ENCODE measurements at regions not wholly inside any gene's neighbourhood (a gene's known extent, or its start where the extent isn't known, plus 50 kb on each side); places are given as distances from the start of the nearest gene placed in this dataset.

DNA sequence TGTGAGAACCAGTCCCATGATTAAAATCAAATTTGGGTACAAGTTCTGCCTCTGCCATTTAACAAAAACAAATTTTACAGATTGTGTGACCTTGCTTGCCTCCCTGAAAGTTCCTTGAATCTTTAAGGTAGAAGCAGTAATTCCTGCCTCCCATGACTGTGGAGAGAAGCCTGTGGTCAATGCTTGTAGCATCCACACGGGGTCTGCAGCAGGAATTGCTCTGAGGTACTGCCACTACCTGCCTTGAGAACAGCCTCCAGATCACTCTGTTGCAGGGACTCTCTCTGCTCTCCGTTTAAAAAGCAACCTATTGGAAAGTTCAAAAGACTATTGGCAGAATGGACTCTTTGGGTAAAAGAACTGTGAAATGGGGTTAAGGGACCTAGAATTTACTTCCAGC lies 75.9 kb downstream of the SST start:
- no peaks in the 10 kb centered on the region for H3K36me3 ChIP-seq (ENCODE audit: control insufficient read depth, low read length)
- H3K27ac ChIP-seq (ENCODE audit: low read depth, low read length), result no peak overlapping the region
- H3K27me3 ChIP-seq (ENCODE audit: control insufficient read depth, low read length), result peaks cover 9% of the 10 kb centered on the region
- no peaks in the 10 kb centered on the region for H3F3A ChIP-seq (ENCODE audit: control insufficient read depth, insufficient read depth)
- no peaks in the 10 kb centered on the region for H3K4me1 ChIP-seq (ENCODE audit: control insufficient read depth, low read length)
- TF ChIP-seq EZH2phosphoT487 (IDR thresholded peaks at IDR 0.05; ENCODE audit: borderline replicate concordance, low read length), result no peak
- TF ChIP-seq, protein P1, sequence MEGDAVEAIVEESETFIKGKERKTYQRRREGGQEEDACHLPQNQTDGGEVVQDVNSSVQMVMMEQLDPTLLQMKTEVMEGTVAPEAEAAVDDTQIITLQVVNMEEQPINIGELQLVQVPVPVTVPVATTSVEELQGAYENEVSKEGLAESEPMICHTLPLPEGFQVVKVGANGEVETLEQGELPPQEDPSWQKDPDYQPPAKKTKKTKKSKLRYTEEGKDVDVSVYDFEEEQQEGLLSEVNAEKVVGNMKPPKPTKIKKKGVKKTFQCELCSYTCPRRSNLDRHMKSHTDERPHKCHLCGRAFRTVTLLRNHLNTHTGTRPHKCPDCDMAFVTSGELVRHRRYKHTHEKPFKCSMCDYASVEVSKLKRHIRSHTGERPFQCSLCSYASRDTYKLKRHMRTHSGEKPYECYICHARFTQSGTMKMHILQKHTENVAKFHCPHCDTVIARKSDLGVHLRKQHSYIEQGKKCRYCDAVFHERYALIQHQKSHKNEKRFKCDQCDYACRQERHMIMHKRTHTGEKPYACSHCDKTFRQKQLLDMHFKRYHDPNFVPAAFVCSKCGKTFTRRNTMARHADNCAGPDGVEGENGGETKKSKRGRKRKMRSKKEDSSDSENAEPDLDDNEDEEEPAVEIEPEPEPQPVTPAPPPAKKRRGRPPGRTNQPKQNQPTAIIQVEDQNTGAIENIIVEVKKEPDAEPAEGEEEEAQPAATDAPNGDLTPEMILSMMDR (IDR thresholded peaks at IDR 0.05; ENCODE audit: low read depth, low read length, poor library complexity, severe bottlenecking), result no peak
- H4K20me1 ChIP-seq (ENCODE audit: control insufficient read depth, insufficient read depth, low read depth, low read length), result no peaks in the 10 kb centered on the region
- H3K9me3 ChIP-seq (ENCODE audit: control insufficient read depth, insufficient read depth, low read length), result no peaks in the 10 kb centered on the region
- H3K4me2 ChIP-seq (ENCODE audit: low read length), result no peak overlapping the region
- no peaks in the 10 kb centered on the region for H3K9me2 ChIP-seq (replicated peaks; ENCODE audit: control insufficient read depth, low read length)
- no peaks in the 10 kb centered on the region for H3K79me2 ChIP-seq (ENCODE audit: control insufficient read depth, low read length)
- no peak overlapping the region for H3K4me3 ChIP-seq (ENCODE audit: low read length)

DNA sequence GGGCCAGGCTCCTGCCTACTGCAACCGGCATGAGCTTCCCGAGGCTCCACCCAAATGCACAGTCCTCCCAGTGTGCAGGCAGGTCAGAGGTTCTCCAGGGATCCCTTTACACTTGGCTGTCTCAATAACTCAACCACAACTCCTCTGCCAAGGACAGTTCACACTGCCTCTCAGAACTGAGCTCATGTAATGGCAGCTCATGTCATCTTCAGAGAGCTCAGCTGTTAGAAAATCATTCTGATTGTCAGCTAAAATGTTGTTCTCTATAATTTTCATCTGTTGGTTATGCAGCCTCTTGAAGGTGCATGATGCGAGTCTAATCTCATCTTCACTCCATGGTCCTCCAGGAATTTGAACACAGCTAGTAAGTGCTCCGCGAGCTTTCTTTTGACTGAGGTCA lies 76.7 kb downstream of the SST start:
- Histone ChIP-seq H3K4me3 (ENCODE audit: low read length) (no peak overlapping the region), H3K27me3 (ENCODE audit: control insufficient read depth, low read length) (peaks cover 8% of the 10 kb centered on the region; the same call in 1 of the 2 replicates), H3K4me2 (ENCODE audit: low read length) (no peak overlapping the region), H3K9me2 (replicated peaks; ENCODE audit: control insufficient read depth, low read length) (no peaks in the 10 kb centered on the region), H3K36me3 (ENCODE audit: control insufficient read depth, low read length) (no peaks in the 10 kb centered on the region), H3K27ac (ENCODE audit: low read depth, low read length) (no peak overlapping the region), H4K20me1 (ENCODE audit: control insufficient read depth, insufficient read depth, low read depth, low read length) (no peaks in the 10 kb centered on the region), H3K9me3 (ENCODE audit: control insufficient read depth, insufficient read depth, low read length) (no peaks in the 10 kb centered on the region), H3K4me1 (ENCODE audit: control insufficient read depth, low read length) (no peaks in the 10 kb centered on the region), H3K79me2 (ENCODE audit: control insufficient read depth, low read length) (no peaks in the 10 kb centered on the region), H3F3A (ENCODE audit: control insufficient read depth, insufficient read depth) (no peaks in the 10 kb centered on the region)
- TF ChIP-seq EZH2phosphoT487 (IDR thresholded peaks at IDR 0.05; ENCODE audit: borderline replicate concordance, low read length), result no peak
- TF ChIP-seq, protein P1 (IDR thresholded peaks at IDR 0.05; ENCODE audit: low read depth, low read length, poor library complexity, severe bottlenecking), result no peak

DNA sequence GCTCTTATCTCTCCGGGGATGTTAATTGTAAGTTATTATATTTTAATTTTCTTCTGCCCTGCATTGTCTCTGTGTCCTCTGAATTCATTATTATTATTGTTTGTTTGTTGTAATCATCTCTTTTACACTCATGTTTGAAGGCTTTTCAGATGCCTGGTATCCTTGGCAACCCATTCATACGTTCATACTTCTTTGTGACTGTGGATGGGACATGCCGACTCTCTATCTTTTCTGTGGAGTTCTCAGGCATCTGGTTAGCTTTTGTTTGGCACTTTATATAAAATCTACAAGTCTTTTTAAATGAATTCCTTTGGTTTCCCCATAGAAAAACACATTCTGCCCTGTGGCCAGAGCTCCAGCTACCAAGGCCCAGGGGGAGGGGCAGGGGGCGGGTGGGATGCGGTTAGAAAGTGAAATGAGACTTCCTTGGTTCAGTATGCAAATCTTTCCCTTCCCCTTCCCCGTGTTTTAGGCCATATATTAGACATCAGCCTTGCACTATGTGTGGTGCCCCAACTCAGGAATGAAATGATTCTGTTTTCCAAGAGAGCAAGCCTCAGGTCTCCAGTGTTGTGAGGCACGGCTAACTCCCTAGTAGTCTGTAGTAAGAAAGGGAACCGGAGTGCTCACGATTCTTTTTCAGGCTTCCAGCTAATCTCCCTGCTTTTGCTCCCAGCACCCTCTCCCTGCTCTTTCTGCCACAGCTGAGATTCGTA lies 79.2 kb downstream of the SST start:
- TF ChIP-seq, protein P1 (IDR thresholded peaks at IDR 0.05; ENCODE audit: low read depth, low read length, poor library complexity, severe bottlenecking), result no peak
- Histone ChIP-seq H3K9me3 (ENCODE audit: control insufficient read depth, insufficient read depth, low read length) (no peaks in the 10 kb centered on the region), H3K27me3 (ENCODE audit: control insufficient read depth, low read length) (no peaks in the 10 kb centered on the region)

More for the DNA sequence above, 79.2 kb downstream of the SST start:
- Histone ChIP-seq H3K27ac (ENCODE audit: low read depth, low read length) (no peak overlapping the region), H4K20me1 (ENCODE audit: control insufficient read depth, insufficient read depth, low read depth, low read length) (no peaks in the 10 kb centered on the region), H3K9me2 (replicated peaks; ENCODE audit: control insufficient read depth, low read length) (no peaks in the 10 kb centered on the region), H3K79me2 (ENCODE audit: control insufficient read depth, low read length) (no peaks in the 10 kb centered on the region), H3F3A (ENCODE audit: control insufficient read depth, insufficient read depth) (no peaks in the 10 kb centered on the region), H3K4me3 (ENCODE audit: low read length) (no peak overlapping the region), H3K4me2 (ENCODE audit: low read length) (no peak overlapping the region), H3K36me3 (ENCODE audit: control insufficient read depth, low read length) (no peaks in the 10 kb centered on the region), H3K4me1 (ENCODE audit: control insufficient read depth, low read length) (no peaks in the 10 kb centered on the region)

All from DOHH2 (cell line).